IMR-90 (cell line): ENCODE measurements at regions not wholly inside any gene's neighbourhood (a gene's known extent, or its start where the extent isn't known, plus 50 kb on each side); places are given as distances from the start of the nearest gene placed in this dataset.
A peak's percentile ranks its signal among the peaks of the same experiment; 100 is the strongest.

ENCODE experiments used
- ATAC-seq: fragments of 200-7000 bp; cut with Tn5 transposase; 2 replicates; pipeline ENCODE4 v1.9.1; 2020; ENCODE audit warnings: low read depth, mild to moderate bottlenecking, moderate library complexity
- BruUV-seq: library from RNA; stranded (reverse); fragments of 400-500 nt; replicated peaks from 2 replicates; lab custom pipeline; 2021; lab: Mats Ljungman, UMichigan
- CTCF ChIA-PET: fragments of 300-600 bp; formaldehyde crosslinking; extraction: SDS; loops from one replicate; lab custom pipeline; 2021; ENCODE audit warnings: antibody characterized with exemption; lab: Yijun Ruan, JAX
- POLR2A ChIA-PET: fragments of 300-600 bp; sonication (Branson Sonifier 250); formaldehyde crosslinking; loops from one replicate; lab custom pipeline; 2022; ENCODE audit warnings: antibody characterized with exemption; ENCODE audit not compliant: unreplicated experiment; lab: Charles Lee
- DNase-seq: peaks from one replicate; pipeline ENCODE4 v3.0.0; 2013
- H2AFZ ChIP-seq: replicated peaks from 2 replicates; pipeline ENCODE3; 2013; ENCODE audit warnings: low read length, mild to moderate bottlenecking; ENCODE audit not compliant: poor library complexity
- H2AK5ac ChIP-seq: 2 replicates; pipeline ENCODE4 v1.6.1; 2013; ENCODE audit warnings: low read depth, low read length, inconsistent platforms
- H2AK9ac ChIP-seq: replicated peaks from 2 replicates; pipeline ENCODE3; 2013; ENCODE audit warnings: mild to moderate bottlenecking, low read depth, low read length, moderate library complexity; ENCODE audit not compliant: poor library complexity
- H2BK120ac ChIP-seq: 2 replicates; pipeline ENCODE4 v1.6.1; 2013; ENCODE audit warnings: low read depth, low read length, inconsistent platforms
- H2BK15ac ChIP-seq: 3 replicates; pipeline ENCODE4 v1.6.1; 2013; ENCODE audit warnings: low read depth, low read length, inconsistent platforms
- H2BK20ac ChIP-seq: 2 replicates; pipeline ENCODE4 v1.6.1; 2013; ENCODE audit warnings: low read depth, mild to moderate bottlenecking, inconsistent platforms, low read length, moderate library complexity
- H2BK5ac ChIP-seq: 2 replicates; pipeline ENCODE4 v1.6.1; 2013; ENCODE audit warnings: mild to moderate bottlenecking, low read depth, low read length, inconsistent platforms; ENCODE audit not compliant: poor library complexity, severe bottlenecking
- H3K14ac ChIP-seq: replicated peaks from 2 replicates; pipeline ENCODE4 v1.6.1; 2013; ENCODE audit warnings: low read depth, low read length, inconsistent platforms
- H3K18ac ChIP-seq: 2 replicates; pipeline ENCODE4 v1.6.1; 2013; ENCODE audit warnings: low read depth, low read length, control low read depth
- H3K23ac ChIP-seq: 2 replicates; pipeline ENCODE4 v1.6.1; 2013; ENCODE audit warnings: low read depth, low read length, inconsistent platforms
- H3K27ac ChIP-seq: 2 replicates; pipeline ENCODE4 v1.5.1; 2013; ENCODE audit warnings: mild to moderate bottlenecking, control low read depth, low read length; ENCODE audit not compliant: insufficient read depth
- H3K27me3 ChIP-seq: 2 replicates; pipeline ENCODE4 v1.6.1; 2013; ENCODE audit warnings: low read length; ENCODE audit not compliant: control insufficient read depth, insufficient read depth
- H3K36me3 ChIP-seq: 2 replicates; pipeline ENCODE4 v1.6.1; 2013; ENCODE audit warnings: low read length, mixed read lengths; ENCODE audit not compliant: control insufficient read depth, insufficient read depth
- H3K4ac ChIP-seq: 2 replicates; pipeline ENCODE4 v1.6.1; 2013; ENCODE audit warnings: low read depth, low read length, inconsistent platforms
- H3K4me1 ChIP-seq: 2 replicates; pipeline ENCODE4 v1.6.1; 2013; ENCODE audit warnings: low read length, mixed read lengths; ENCODE audit not compliant: control insufficient read depth, insufficient read depth
- H3K4me2 ChIP-seq: 2 replicates; pipeline ENCODE4 v1.6.1; 2013; ENCODE audit warnings: low read depth, mild to moderate bottlenecking, control low read depth, low read length, moderate library complexity
- H3K4me3 ChIP-seq: 2 replicates; pipeline ENCODE4 v1.5.1; 2013; ENCODE audit warnings: low read depth, mild to moderate bottlenecking, control low read depth, low read length, moderate library complexity; ENCODE audit not compliant: insufficient read depth
- H3K56ac ChIP-seq: 2 replicates; pipeline ENCODE4 v1.6.1; 2013; ENCODE audit warnings: low read length, inconsistent platforms; ENCODE audit not compliant: insufficient read depth; ENCODE audit errors: extremely low read depth
- H3K79me1 ChIP-seq, 2 experiments: 2 replicates each; pipeline ENCODE4 v1.6.1; 2013; ENCODE audit warnings: low read length in 2 of 2, inconsistent platforms in 1 of 2, low read depth in 1 of 2
- H3K9ac ChIP-seq: 2 replicates; pipeline ENCODE4 v1.6.1; 2013; ENCODE audit warnings: low read depth, low read length, control low read depth
- H3K9me1 ChIP-seq: 2 replicates; pipeline ENCODE4 v1.6.1; 2013; ENCODE audit warnings: low read length, inconsistent platforms; ENCODE audit not compliant: insufficient read depth
- H3K9me3 ChIP-seq: 2 replicates; pipeline ENCODE4 v1.6.1; 2013; ENCODE audit warnings: low read length; ENCODE audit not compliant: control insufficient read depth, insufficient read depth
- H4K20me1 ChIP-seq: 2 replicates; pipeline ENCODE4 v1.6.1; 2013; ENCODE audit warnings: low read length, inconsistent platforms; ENCODE audit not compliant: insufficient read depth
- H4K5ac ChIP-seq: 2 replicates; pipeline ENCODE4 v1.6.1; 2013; ENCODE audit warnings: mild to moderate bottlenecking, low read depth, low read length, control low read depth
- H4K8ac ChIP-seq, 2 experiments: 2 replicates each; pipeline ENCODE4 v1.6.1; 2013; ENCODE audit warnings: low read depth in 2 of 2, low read length in 2 of 2, control low read depth in 1 of 2, inconsistent platforms in 1 of 2
- H4K91ac ChIP-seq: 2 replicates; pipeline ENCODE4 v1.6.1; 2013; ENCODE audit warnings: low read depth, low read length, inconsistent platforms; ENCODE audit not compliant: insufficient read depth
- BHLHE40 ChIP-seq: fragments of 150-350 bp; IDR thresholded peaks from 2 replicates; pipeline ENCODE4 v1.6.1; 2016; ENCODE audit warnings: mild to moderate bottlenecking, low read depth, low read length
- CEBPB ChIP-seq: IDR thresholded peaks from 2 replicates; pipeline ENCODE4 v1.6.1; 2012; ENCODE audit warnings: low read depth, low read length, improper control_type of control experiment
- CHD1 ChIP-seq: IDR thresholded peaks from 2 replicates; pipeline ENCODE4 v1.6.1; 2012; ENCODE audit warnings: low read depth, low read length, improper control_type of control experiment
- CTCF ChIP-seq: conservative IDR thresholded peaks from 2 replicates; pipeline ENCODE4 v1.5.1; 2012; ENCODE audit warnings: mild to moderate bottlenecking, low read depth, low read length, improper control_type of control experiment
- ELK1 ChIP-seq: fragments of 150-350 bp; IDR thresholded peaks from 2 replicates; pipeline ENCODE4 v1.6.1; 2016; ENCODE audit warnings: low read depth, mild to moderate bottlenecking, low read length, moderate library complexity, borderline replicate concordance
- FOS ChIP-seq: fragments of 150-350 bp; IDR thresholded peaks from 2 replicates; pipeline ENCODE4 v1.6.1; 2016; ENCODE audit warnings: low read depth, low read length
- MAFK ChIP-seq: IDR thresholded peaks from 2 replicates; pipeline ENCODE4 v1.6.1; 2012; ENCODE audit warnings: low read depth, low read length, improper control_type of control experiment
- MAZ ChIP-seq: IDR thresholded peaks from 2 replicates; pipeline ENCODE4 v1.6.1; 2012; ENCODE audit warnings: low read depth, mild to moderate bottlenecking, low read length, improper control_type of control experiment, moderate library complexity, borderline replicate concordance
- MXI1 ChIP-seq: IDR thresholded peaks from 2 replicates; pipeline ENCODE4 v1.6.1; 2012; ENCODE audit warnings: low read depth, mild to moderate bottlenecking, low read length, moderate library complexity, borderline replicate concordance
- NFE2L2 ChIP-seq: fragments of 150-350 bp; IDR thresholded peaks from 2 replicates; pipeline ENCODE4 v1.6.1; 2016; ENCODE audit warnings: low read depth, mild to moderate bottlenecking, low read length
- POLR2A ChIP-seq: IDR thresholded peaks from 2 replicates; pipeline ENCODE4 v1.6.1; 2012; ENCODE audit warnings: mild to moderate bottlenecking, low read depth, low read length
- RAD21 ChIP-seq: IDR thresholded peaks from 2 replicates; pipeline ENCODE4 v1.6.1; 2012; ENCODE audit warnings: low read length, improper control_type of control experiment
- RCOR1 ChIP-seq: IDR thresholded peaks from 2 replicates; pipeline ENCODE4 v1.6.1; 2012; ENCODE audit warnings: mild to moderate bottlenecking, low read length, improper control_type of control experiment; ENCODE audit not compliant: insufficient replicate concordance
- RFX5 ChIP-seq: IDR thresholded peaks from 2 replicates; pipeline ENCODE4 v1.8.0; 2012; ENCODE audit warnings: low read depth, mild to moderate bottlenecking, low read length, moderate library complexity
- SMC3 ChIP-seq: fragments of 150-350 bp; IDR thresholded peaks from 2 replicates; pipeline ENCODE4 v1.6.1; 2016; ENCODE audit warnings: low read depth, mild to moderate bottlenecking, antibody characterized with exemption, low read length, moderate library complexity
- USF2 ChIP-seq: fragments of 150-350 bp; IDR thresholded peaks from 2 replicates; pipeline ENCODE4 v1.6.1; 2017; ENCODE audit warnings: mild to moderate bottlenecking, antibody characterized with exemption, low read length, low read depth
- WGBS, 2 experiments: methylation state at CpG; one replicate each; pipeline versions ENCODE4 v1.1.5 to v1.1.7; 2013; ENCODE audit warnings: missing lambda C conversion rate in 2 of 2; ENCODE audit not compliant: insufficient read length in 1 of 2; ENCODE audit errors: extremely low coverage in 2 of 2; 5-methylcytosine and 5-hydroxymethylcytosine counted together
- dilution Hi-C: fragments of 300-500 bp; cut with HindIII; formaldehyde crosslinking; loops from one replicate; pipeline ENCODE4 v1.14.3; 2018; ENCODE audit warnings: low sequenced_read_pairs; ENCODE audit not compliant: unreplicated experiment
- in situ Hi-C: fragments of 300-500 bp; cut with MboI; formaldehyde crosslinking; loops from 3 replicates; pipeline ENCODE4 v1.14.3; 2019; ENCODE audit warnings: low sequenced_read_pairs, inconsistent platforms, mixed read lengths
- intact Hi-C: fragments of 100-400 bp; cut with micrococcal nuclease; formaldehyde crosslinking; loops from 2 replicates; pipeline ENCODE4 v1.10.0; 2022

- H3K27ac ChIP-seq: no peak overlapping the region
- peak overlapping the region; percentile 39; the same call in 1 of the 2 replicates for H3K23ac ChIP-seq
- H2BK5ac ChIP-seq: peak overlapping the region; percentile 45
- DNase-seq: peak; percentile 33
- peak overlapping the region in 1 of 2 experiments; percentile 29; a peak in 1 of 4 replicates for H4K8ac ChIP-seq
- no peaks in the 10 kb centered on the region; the same call in none of the 2 replicates for H3K9me3 ChIP-seq
- no peak overlapping the region; the same call in 1 of the 2 replicates for H4K91ac ChIP-seq
- TF ChIP-seq FOS (no peak), SMC3 (no peak), CEBPB (no peak), MXI1 (no peak), BHLHE40 (no peak), RCOR1 (no peak), CHD1 (no peak), POLR2A (no peak), CTCF (no peak), RAD21 (no peak), MAZ (no peak), MAFK (no peak), ELK1 (no peak), RFX5 (no peak), NFE2L2 (no peak), USF2 (no peak)
- intact Hi-C loops: no loop called here
- H3K4me2 ChIP-seq: no peak overlapping the region
- no peaks in the 10 kb centered on the region for H3K79me1 ChIP-seq
- no peaks in the 10 kb centered on the region for H4K20me1 ChIP-seq
- ChIA-PET POLR2A (no interaction called here), CTCF (no interaction called here)
- H2AK5ac ChIP-seq: peak overlapping the region; percentile 78
- H3K4me1 ChIP-seq: no peaks in the 10 kb centered on the region; the same call in 1 of the 2 replicates
- WGBS, 2 experiments: 100% methylated on average over 2 of the region's 2 CpGs; no CpG with 5 or more reads in 1 of the 2 experiments
- H3K14ac ChIP-seq: peak overlapping the region; percentile 63; the same call in 1 of the 2 replicates
- H3K9ac ChIP-seq: no peak overlapping the region
- in situ Hi-C loops: no loop called here
- dilution Hi-C loops: no loop called here
- H3K56ac ChIP-seq: no peak overlapping the region
- no peak overlapping the region for H4K5ac ChIP-seq
- no peak overlapping the region for H3K4me3 ChIP-seq
- peak overlapping the region; percentile 18; the same call in 1 of the 2 replicates for H3K18ac ChIP-seq
- peak overlapping the region; percentile 74 for H2BK20ac ChIP-seq
- H2BK15ac ChIP-seq: peak overlapping the region; percentile 94; the same call in 1 of the 3 replicates
- H2BK120ac ChIP-seq: peak overlapping the region; percentile 85
- 0 out of 2 replicates have a peak, but pooled peaks have one; percentile 14 for ATAC-seq
- H2AK9ac ChIP-seq: no peak overlapping the region
- H3K27me3 ChIP-seq: no peaks in the 10 kb centered on the region
- no peaks in the 10 kb centered on the region for H3K36me3 ChIP-seq
- peak overlapping the region; percentile 70 for H2AFZ ChIP-seq
- peak overlapping the region; percentile 54; the same call in 1 of the 2 replicates for H3K4ac ChIP-seq
- peaks cover 3% of the 10 kb centered on the region; the same call in 1 of the 2 replicates for H3K9me1 ChIP-seq
- no TSS peak for BruUV-seq
Measured at GRCh38 chr7:41232086-41232485, 470.8 kb downstream of the INHBA start.
